NCI-H187 (cell line): ENCODE measurements at regions not wholly inside any gene's neighbourhood (a gene's known extent, or its start where the extent isn't known, plus 50 kb on each side); places are given as distances from the start of the nearest gene placed in this dataset.

Experiments used
- DNase-seq, 2 experiments: peaks; one replicate each; lab custom pipeline; 2025; lab: John Stamatoyannopoulos, UW

DNA sequence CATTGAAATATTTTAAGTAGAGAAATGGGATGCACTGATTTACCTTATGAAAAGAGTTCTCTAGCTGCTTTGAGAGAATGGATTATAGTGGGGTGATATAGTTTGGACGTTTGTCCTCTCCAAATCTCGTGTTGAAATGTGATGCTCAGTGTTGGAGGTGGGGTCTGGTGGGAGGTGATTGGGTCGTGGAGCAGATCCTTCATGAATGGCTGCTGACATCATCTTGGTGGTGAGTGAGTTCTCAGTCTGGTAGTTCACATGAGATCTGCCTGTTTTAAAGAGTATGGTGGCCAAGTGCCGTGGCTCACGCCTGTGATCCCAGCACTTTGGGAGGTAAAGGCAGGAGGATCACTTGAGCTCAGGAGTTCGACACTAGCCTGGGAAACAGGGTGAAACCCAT lies 58.7 kb upstream of the SH3RF3 start:
- no peak for DNase-seq

DNA sequence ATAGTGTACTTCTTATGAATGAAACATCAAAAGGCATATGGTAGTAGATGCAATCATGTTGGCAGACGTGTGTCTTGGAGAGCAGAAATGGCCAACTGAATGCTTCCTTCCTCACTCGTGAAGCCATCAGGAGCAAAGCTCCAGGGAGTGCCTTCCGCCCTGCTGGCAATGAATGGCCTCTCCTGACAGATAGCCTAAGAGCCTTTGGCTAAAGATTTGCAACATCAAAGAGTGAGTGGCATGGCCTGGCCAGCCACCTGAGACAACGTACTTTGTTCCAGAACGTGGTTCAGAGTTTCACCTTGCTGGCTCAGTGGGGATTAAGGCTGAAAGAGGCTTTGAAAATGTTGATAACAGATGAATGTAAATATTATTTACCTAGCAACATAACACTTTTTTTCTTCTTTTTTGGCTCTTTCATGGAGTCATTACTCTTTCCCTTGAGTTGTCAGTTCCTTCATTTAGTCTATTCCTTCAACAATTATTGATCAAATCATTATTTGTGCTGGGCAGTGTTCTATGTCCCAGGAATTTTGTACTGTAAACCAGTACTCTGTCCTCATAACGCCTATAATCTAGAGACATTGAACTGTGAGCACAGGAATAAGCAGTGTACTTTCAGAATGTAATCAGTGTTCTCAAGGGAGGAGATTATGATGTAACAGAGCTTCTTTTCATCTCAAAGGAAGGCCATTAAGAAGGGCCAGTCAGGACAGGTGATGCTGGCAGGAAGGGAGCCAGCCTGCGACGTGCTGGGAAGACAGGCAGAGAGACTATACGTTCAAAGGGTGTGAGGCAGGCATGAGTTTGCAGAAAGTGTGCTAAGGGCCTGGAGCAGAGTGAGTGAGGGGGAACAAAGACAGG lies 59.4 kb upstream of the SH3RF3 start:
- no peak for DNase-seq

DNA sequence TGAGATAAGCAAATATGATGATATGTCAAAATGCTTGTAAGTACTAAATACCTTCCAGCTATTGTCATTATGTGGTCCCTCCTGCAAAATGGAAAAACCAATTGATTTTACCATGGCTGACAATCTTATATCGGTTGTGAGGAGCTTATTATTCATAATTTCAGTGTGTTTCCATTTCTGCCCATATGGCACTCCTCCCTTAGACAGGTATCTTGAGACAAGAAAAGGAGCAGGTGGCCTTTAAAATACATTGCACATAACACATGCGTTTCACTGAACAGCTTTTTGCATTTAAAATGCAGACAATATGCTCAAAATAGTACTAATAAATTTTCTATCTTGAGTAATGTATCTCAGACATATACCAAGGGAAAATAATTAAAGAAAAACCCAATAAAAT lies 60.2 kb upstream of the SH3RF3 start:
- no peak for DNase-seq

DNA sequence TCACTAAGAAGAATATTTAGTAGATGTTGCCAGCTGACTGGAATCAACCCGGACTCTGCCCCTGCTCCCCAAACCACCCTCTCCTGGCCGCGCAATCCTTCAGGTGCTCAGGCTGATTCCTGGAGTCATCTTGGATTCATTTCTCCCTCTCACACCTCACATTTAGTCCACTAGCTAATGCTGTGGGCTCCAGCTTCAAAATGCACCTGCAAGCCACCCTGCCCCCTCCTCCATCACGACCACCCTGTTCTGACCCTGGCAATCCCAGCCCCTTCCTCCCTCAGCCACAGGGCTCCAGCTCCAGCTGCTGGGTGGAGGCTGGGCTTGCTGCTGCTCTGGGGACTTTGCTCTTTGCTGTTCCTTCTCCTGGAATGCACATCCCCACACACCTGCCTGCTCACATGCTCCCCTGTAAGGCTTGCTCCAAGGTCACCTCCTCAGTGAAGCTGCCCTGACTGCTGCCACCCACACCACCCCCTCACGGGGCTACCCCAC lies 61.3 kb upstream of the SH3RF3 start:
- DNase-seq = no peak

DNA sequence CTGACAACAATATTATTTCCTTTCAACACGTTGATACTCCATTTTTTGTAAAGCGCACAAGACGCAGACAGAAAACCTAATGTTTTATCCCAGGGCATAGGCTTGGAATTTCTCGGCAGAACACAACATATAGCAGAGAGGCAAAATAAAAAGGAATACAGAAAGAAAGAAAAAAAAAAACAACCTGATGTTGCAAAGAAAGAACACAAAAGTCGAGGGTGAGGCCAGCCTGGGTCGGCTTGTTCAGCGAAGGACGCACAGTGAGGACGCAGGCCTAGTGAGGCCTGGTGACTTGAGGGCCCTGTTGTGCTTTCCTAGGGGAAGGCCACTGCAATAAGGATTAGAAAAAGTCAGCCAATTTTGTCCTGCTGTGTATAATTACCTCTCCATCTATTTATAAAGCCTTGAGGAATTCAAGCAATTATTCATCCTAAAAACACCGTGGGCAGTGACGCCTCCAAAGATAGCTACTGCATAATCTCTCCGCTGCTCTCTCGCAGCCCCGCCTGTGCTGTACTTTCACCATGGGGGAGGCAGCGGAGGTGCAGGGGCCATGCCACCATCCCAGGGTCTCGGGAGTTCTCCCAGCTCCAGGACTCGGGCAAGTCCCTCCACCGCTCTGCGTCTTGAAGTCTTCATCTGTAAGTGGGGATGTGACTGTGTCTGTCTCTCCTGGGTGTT lies 61.9 kb upstream of the SH3RF3 start:
- no peak for DNase-seq

DNA sequence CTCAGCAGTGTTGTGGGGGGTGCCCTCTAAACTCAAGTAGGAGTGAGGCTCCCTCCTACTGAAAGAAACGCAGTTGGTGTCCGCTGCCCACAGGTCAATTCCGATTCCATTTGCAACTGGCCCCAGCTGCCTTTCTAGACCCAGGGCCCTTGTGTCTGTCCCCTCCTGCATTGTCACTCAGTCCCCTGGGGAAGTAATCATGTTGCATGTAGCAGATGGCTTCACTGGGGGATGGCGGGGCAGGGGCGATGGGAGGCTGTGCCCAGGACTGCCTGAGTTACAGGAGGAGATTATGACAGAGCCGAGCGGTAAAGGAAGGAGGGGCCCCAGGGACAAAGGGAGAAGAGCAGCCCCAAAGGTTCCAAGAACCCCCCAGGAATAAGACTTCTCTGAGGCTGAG lies 62.5 kb upstream of the SH3RF3 start:
- DNase-seq = no peak

DNA sequence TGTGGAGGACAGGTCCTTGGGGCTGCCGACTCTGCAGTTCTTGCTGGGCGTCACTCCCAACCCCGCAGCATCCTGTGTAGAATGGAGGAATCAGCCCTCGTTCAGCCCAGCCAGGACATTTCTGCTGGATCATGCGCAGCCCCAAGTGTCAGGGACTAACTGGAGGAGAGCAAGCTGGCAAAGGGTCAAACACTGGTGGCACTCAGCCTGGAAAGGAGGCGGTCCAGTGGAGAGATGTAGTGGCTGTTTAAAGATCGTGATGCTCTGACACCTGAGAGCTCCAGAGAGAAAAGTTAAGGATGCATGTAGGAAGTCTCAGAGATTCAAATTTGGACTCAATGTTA lies 63.6 kb upstream of the SH3RF3 start:
- DNase-seq = no peak

DNA sequence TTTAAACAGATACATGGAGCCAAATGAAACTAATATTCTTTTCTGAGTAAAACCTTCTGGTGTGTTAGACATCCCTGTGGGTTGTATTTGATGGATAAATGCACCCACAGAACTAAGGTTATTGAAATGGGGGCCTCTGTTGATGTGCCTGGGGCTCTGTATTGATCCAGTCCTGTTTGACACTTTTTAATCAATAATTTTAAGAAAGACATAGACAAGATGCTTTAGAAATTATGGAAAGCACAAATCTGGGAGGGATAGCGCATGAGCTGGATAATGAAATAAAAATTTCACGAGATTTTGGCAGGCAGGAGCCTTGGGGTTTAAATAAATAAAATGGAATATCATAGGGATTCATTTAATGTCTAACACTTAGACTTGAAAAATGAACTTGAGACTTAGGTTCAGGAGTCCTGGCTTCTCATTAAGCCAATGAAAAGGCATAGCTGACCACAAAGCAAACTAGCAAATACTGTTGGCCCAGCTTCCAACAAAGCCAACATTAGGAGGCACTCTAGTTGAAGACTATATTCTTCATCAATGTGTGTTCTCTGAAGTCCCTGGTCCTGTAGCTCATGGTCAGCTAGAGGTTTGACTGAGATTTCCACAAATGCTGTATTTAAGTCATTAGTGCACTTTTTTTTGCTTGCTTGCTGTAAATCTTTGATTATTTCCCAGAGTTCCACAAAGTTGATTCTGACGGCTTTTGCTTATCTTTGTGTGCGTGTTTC lies 64.2 kb upstream of the SH3RF3 start:
- DNase-seq = no peak

DNA sequence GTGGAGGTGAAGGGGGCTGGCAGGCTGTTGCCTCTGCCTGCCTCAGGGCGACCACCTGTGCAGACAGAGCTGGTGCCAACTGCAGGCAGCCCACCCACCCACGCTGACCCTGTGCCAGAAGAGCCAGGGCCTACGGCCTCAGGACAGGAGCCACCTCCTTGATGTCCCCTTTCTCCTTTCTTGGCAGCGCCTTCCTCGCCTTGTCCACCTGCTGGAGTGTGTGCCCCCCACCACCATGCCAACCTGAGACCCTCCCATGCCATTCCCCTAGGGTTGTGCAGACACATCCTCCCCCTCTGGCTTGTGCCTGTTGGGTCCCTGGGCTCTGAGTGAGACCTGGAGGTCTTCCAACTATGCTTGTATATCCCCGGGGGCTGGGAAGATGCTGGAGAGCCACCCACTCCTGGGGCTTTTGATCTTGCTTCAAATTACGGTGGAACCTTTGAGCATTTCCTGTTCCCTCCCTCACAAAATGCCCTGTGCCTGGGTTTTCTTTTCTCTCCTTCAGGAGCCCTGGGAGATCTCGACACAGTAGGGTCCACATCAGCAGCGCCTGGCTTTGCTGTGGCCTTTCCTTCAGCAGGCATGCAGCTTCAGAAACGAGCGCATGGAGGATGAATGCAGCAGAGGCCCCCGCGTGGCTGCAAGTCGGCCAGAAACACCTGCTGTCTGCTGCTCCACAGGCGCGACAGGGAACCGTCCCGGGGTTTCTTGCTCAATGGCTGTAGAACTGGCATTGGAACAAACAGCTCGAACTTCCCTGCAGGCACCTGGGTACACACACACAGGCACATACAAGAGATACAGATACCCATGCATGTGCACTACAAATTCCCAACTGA lies 65.9 kb upstream of the SH3RF3 start:
- no peak for DNase-seq

DNA sequence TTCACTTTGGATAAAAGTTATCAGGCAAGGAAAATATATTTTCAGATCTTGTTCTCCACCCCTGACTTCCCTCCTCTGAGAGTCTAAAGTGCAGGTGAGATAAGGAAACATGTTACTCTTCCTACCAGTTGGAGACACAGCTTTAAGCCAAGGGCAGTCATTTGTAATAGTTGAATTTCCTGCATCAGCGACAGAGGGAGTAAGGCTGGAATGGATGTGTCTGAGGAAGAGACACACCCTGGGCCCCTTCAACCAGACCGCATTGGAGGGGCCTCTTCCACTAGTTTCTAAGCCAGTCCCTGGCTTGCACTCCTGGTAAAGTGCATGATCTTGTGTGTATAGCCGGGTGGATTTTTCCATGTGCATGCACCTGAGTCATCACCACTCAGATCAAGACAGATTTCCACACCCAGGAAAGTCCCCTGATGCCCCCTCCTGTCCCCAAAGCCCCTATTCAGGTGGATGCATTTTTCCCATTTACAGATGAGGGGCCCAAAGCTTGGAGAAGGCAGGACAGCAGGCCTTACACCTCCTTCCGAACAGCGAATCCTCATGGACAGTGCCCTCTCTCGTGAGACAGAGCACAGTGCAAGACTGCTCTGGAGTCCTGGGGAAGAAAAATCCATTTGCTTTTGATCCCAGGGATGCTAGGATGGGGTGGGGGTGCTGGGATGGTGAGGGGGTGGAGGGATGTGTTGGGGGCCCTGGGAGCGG lies 66.7 kb upstream of the SH3RF3 start:
- DNase-seq = no peak

DNA sequence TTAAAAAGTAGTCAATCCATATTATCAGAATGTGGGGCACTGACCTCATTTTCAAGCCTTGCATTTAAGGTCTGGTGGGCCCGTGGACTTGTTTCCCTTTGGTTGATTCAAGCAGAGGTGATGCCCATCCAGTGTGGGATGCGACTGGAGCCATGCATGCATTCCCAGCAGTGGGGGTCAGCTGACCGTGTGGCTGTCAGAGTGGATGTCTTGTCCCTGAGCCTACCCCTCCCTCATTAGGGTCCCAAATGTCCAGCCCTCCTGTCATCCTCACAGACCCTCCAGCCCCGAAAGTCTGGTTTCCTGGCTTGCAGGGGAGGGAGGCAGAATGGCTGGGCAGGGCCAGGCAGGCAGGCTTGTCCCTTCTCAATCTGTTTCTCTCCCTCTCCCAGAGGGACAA lies 67.3 kb upstream of the SH3RF3 start:
- no peak for DNase-seq

DNA sequence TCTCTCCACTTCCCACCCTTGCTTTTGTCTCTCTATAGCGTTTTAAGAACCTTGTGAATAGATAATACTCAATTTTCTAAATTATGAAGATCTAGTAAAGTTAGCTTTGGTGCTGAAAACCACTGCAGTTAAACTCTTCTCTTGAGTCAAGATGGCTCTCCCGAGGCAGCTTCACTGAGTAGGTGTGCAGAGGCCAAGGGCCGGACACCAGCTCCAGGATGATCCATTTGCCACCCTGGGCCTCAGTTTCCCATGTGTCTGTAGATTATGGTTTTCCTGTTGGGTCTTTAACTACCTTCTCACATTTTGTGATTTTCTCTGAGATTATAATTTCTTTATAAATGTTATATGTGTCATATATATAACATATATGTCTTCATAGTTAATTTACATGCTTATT lies 68.5 kb upstream of the SH3RF3 start:
- DNase-seq = no peak

DNA sequence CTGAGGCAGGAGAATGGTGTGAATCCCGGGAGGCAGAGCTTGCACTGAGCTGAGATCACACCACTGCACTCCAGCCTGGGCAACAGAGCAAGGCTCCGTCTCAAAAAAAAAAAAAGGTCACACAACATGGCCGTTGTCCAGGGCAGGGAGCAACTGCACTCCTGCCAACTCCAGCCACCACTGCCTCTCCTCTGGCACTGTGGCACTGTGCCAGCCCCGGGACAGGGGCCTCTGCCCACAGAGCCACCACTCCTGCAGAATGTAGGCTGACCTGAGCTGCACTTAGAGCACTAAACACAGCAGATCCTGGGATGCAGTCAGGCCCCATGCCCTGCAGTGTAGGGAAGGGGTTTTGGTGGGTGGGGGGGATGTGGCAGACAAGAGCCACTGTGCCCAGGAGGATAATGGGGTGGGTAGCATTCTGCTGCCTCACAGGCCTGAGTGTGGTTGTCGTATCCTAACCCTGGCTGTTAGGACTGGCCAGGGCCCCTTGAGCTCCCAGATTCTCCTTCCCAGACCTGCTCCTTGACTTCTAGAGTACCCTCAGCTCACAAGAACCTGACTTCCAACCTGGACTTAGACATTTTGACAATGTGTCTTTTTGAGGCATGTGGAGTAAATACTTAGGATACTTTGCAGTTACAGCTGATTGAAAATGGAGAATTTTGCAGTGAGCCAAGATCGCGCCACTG lies 69.4 kb upstream of the SH3RF3 start:
- DNase-seq = no peak

DNA sequence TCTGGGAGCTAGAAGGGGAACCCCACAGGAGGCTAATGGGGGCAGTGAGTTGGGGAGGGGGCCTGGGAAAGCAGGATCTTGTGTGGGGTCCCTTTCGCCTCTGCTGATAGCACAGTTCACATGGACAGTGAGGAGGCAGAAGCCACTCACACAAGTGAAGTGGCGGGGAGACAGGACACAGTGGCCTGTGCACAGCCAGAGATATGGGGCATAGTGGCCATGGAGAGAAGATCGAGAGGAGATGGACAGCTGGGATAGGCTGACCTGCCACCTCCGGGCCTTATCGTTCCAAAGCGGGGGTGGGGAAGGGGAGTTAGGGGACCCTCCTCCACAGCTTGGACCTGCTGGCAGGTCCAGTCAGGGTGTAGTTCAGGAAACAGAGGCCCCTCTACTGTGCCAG lies 69.8 kb upstream of the EDAR start:
- no peak for DNase-seq

DNA sequence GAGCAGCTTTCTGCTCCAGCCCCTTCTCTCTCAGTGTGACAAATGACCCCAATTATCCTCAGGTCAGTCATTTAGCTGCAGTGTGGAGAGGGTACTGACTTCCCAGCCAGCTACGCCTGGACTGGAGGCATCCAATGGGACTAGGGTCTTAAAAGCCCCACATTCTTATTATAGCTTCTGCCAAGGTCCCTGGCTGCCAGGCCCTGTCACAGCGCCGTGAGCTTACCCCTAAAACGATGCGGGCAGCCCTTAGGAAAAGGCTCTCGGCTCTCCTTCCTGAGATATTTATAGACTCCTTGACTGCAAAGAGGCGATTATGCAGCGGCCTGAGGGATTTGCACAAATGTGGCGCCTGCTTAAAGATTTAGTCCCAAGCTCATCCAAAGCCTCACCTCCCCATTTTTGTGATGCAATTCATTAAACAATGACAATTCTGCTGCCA lies 69.2 kb upstream of the EDAR start:
- DNase-seq = peak in 1 of 2 experiments; percentile 7

DNA sequence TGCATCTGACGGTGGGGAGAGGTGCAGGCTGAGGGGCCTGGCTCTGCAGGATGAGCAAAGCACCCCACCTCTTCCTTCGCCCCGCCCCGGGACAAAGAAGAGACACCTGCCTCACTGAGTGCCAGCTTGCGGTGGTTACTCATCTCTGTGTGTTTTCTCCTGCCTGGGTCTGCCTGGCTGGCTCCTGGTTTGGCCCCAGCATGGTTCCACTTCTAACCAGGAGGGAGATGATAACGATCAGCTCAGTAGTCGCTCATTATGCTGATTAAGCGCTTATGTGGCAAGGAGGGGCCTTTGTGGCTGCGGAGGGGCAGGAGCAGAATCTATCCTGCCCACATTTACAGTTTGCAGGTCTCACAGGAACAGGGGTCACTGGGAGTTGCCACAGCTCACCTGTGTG lies 68.7 kb upstream of the EDAR start:
- DNase-seq = no peak

DNA sequence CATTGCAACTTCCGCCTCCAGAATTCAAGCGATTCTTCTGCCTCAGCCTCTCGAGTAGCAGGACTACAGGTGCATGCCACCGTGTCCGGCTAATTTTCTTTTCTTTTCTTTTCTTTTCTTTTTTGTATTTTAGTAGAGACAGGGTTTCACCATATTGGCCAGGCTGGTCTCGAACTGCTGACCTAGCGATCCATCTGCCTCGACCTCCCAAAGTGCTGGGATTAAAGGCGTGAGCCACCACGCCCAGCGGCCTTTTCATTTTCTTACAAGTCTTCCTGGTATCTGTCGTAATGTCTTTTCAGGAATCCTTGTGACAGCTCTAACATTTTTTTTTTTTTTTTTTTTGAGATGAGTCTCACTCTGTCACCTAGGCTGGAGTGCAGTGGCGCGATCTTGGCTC lies 66.4 kb upstream of the EDAR start:
- no peak for DNase-seq

DNA sequence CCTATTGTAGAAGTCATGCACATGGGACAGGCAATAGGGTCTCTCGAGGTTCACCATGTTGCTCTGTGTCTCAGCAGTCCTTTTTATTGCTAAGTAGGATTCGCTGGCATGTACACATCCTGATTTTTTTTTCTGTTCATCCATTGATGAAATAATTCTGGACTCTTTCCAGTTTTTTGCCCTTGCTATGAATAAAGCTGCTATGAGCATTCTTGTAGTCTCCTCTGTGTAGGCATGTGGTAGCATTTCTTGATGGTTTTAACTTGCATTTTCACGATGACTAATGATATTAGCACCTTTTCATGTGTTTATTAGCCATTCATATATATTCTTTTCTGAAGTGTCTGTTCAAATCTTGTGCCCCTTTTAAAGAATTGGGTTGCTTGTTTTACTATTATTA lies 65.8 kb upstream of the EDAR start:
- no peak for DNase-seq

DNA sequence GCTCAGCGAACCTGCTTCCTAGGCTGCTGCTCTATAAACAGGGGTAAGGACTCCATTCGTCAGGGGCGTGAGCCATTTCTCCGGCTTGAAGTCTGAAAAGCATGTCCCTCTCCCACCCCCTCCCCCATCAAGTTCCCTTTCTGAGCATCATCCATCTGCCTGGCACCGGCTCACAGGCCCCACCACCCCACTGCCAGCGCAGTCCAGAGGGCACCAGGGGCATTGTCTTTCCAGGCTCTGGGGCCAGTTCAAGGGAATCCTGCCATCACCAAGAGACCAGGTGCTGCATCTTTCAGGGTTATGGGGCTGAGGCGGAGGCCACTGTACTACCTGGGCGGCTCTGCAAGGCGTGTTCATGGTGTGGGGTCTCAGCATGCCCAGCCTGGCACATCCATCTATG lies 64.7 kb upstream of the EDAR start:
- no peak for DNase-seq

DNA sequence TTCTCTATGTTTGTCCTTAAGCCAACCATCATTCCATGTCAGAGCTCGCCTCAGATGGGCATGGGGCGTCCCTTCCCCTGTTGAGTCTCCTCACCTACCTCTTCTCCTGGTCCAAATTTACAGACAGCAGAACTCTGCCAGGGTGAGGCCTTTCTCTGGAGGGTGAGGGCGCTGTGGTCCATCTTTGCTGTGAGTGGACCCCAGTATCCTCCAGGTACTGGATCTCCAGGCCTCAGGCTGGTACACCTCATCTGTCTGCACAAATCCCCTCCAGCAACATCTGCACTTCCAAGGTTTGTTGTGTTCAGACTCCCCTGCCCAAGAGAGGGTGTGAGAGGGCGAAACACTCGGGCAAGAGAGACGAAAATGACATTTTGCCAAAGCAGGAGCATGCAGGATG lies 63.9 kb upstream of the EDAR start:
- DNase-seq = no peak

DNA sequence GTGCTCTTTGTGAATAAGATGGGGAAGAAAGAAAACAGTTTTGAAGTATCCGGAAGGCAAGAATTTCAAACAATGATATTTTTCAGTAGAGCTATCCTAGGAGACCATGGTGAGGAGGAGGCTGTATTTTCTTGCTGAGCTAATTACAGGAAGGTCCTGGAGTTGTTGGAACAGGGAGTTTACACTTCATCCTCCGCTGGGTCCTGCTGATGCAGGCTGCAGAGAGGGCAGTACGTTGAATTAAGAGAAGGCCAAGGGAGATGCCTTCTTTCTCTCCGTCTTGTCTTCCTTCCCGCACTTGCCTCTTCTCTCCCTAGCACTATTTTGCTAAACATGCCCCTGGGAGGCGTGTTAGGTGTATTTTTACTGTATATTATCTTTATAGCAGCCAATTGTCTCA lies 60.0 kb upstream of the EDAR start:
- no peak for DNase-seq
